C1 segment of cervical spinal cord (tissue), 14 donors: ENCODE measurements at regions not wholly inside any gene's neighbourhood (a gene's known extent, or its start where the extent isn't known, plus 50 kb on each side); places are given as distances from the start of the nearest gene placed in this dataset.
A peak's percentile ranks its signal among the peaks of the same experiment; 100 is the strongest.
"Not testable (repeated sequence)": the region's sequence is repeated elsewhere in the genome, so short reads cannot be mapped to it uniquely, and the experiment has no call there.

Experiments used
- DNase-seq, 14 donors: peaks; one replicate each; lab custom pipeline; 2025; lab: John Stamatoyannopoulos, UW

- not testable (repeated sequence) for DNase-seq
Measured at GRCh38 chr7:80292634-80293033, 158.0 kb downstream of the GNAI1 start.

GRCh38 chr7:80288175-80289122 lies 153.8 kb downstream of the GNAI1 start:
- peak in 3 of 14 donors; percentile 4 to 9 (median 5) for DNase-seq

DNA sequence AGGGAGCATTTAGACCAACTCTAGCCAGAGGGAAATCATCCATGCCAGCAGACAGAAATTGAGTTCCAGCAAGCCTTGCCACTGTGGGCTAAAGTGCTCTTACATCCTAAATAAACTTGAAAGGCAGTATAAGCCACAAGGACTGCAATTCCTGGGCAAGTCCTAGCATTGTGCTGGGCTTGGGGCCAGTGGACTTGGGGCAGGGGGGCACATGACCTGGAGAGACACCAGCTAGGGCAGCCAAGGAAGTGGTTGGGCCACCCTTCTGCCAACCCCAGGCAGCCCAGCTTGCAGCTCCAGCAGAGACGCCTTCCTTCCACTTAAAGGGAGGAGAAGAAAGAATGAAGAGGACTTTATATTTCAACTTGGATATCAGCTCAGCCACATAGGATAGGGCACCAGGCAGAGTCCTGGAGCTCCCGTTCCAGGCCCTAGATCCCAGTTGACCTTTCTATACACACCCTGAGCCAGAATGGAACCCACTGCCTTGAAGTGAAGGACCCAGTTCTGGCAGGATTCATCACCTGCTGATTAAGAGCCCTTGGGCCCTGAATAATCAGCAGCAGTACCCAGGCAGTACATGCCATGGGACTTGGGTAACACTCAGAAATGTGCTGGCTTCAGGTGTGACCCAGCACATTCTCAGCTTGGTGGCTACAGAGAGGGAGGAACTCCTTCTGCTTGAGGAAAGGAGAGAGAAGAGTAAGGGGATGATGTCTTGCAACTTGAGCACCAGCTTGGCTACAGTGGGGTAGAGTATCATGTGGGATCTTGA lies 153.0 kb downstream of the GNAI1 start:
- DNase-seq, result peak in 1 of 14 donors; percentile 15

- no peak for DNase-seq
Measured at GRCh38 chr7:80286611-80287010, 152.0 kb downstream of the GNAI1 start.

DNA sequence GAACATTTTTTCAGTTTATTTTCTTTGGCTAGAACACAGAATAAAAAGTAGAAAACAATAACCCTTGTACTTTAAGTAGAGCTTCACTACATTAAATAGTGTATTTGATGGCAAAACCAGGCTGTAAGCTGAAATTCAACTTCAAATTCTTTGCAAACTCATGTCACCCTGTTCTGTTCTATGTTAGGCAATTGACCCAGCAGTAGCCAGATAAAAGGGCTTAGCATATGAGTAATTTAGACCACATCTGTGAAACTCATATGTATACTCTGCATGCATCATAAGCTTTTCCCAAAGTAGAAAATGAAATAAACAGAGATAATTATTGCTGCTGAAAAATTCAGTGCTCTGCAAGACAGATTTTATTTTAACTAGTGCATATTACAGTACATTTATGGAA lies 150.2 kb downstream of the GNAI1 start:
- no peak for DNase-seq

GRCh38 chr7:80279760-80280159 lies 145.1 kb downstream of the GNAI1 start:
- no peak for DNase-seq

DNA sequence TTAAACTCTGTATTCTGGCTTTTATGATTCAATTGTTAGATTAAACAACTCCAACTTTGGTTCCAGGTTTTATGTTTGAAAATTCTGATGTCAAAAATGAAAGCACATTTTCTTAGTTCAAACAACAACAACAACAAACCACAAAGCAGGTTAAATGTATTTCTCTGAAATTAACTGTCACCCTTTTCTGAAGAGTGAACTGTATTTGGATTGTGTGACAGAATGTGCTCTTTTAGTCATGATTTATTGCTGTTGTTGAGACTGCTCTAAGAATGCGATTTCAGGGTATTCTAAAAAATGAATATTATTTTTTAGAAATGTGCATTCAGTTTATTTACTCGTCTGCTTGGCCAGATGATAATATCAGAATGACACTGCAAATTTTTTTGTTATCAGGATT lies 144.1 kb downstream of the GNAI1 start:
- DNase-seq, result no peak

- no peak for DNase-seq
Measured at GRCh38 chr7:80277434-80278427, 143.1 kb downstream of the GNAI1 start.
